HG03469 (cell line): ENCODE measurements at regions not wholly inside any gene's neighbourhood (a gene's known extent, or its start where the extent isn't known, plus 50 kb on each side); places are given as distances from the start of the nearest gene placed in this dataset.

ENCODE experiments used
- ATAC-seq: cut with Tn5 transposase; IDR thresholded peaks from one replicate; pipeline ENCODE4 v1.9.1; 2021; ENCODE audit warnings: mild to moderate bottlenecking, moderate library complexity, moderate number of reproducible peaks; ENCODE audit not compliant: unreplicated experiment

DNA sequence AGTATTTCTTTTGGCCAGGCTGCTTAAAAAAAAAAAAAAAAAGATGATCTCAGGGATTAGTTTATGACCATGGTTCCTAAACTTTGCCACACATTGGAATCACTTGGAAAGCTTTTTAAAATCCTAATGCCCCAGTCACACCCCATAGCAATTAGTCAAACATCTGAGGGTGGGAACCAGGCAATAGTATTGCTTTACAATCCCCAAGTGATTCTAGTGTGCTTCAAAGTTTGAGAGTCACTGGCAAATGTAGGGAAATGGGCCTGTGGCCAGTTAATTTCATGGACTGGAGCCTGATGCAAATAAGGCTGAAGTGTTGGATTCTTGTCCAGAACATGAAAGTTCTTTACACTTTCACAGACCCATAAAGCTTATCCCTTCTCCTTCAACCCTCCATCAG lies 374.6 kb upstream of the ESRRG start:
- no peak for ATAC-seq

- no peak for ATAC-seq
These were observed 373.0 kb upstream of the ESRRG start for GRCh38 chr1:217096200-217096599.

GRCh38 chr1:217095050-217095622 lies 371.9 kb upstream of the ESRRG start:
- no peak for ATAC-seq

DNA sequence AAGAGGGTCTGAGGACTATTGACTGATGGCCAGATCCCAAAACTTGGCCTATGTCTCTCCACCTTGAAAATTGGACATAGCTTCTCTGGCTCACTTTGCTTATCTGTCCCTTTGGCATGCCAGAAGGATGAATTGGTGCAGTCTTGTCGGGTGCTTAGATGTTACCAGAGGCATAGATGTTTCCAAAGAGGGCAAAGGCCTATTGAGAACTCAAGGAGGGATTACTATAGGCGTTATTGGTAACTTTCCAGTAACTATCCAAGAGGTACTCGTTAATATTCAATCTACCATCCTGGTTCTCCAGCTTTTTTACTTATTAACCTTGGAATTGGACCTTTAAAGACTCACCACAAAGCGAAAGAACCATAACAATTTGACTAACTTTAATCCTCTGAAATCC lies 368.3 kb upstream of the ESRRG start:
- ATAC-seq = no peak

DNA sequence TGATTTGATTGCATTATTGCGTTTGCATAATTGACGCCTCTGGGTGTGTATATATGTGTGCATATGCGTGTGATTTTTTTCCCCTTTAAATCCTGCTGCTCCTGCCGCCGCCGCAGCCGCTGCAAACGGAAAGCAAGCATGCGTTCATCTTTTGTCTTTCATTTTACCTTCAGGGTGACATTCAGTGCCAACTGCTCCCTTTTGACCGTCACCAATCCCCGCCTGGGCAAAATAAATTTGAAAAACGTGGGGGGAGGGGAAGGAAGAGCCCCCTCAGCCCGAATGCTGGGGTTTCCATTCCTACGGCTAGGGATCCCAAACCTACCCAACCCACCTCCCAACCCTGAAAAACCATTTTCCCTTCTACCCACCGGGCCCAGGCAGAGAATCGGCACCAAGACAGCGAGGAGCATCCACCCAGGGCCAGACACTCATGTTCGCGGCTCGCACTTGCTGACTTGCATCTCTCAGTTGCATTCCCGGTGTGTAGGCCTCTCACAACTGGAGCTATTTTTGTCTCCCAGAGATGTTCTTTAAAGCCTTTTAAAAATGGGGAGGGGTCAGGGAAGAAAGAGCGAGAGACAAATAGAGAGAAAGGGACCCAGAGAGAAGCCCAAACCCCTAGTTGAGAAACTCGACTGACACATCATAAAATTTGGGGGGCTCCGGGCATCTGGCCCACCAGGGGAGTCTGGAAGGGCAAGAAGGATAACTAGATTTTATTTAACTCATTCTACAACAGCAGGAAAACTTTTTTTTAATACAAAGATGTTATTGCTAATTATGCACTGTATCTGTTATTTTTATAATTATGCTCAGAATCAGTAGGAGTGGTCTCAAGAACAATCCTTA lies 367.1 kb upstream of the ESRRG start:
- ATAC-seq = no peak

GRCh38 chr1:217089361-217090014 lies 366.3 kb upstream of the ESRRG start:
- ATAC-seq = no peak

- ATAC-seq = no peak
These were observed 365.5 kb upstream of the ESRRG start for GRCh38 chr1:217088521-217089284.

DNA sequence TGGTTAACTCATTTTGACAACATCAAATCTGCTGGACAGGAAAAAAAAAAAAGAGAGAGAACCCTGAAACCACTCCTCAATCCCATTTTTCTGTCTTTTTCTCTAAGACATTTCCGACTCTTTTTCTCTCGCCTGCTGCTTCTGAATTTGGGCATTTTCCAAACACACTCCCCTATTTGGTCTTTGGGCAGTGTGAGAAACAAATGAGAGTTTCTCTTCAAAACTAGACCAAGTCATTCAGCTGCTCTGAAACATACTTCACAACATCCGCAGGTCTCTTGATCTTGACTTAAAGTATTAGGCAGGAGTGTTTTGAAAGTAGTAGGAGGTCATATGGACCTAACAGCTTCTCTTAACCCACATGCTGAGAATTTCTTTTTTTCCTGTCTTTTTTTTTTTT lies 364.8 kb upstream of the ESRRG start:
- ATAC-seq = no peak

GRCh38 chr1:217079584-217079983 lies 356.4 kb upstream of the ESRRG start:
- no peak for ATAC-seq

GRCh38 chr1:217078959-217079358 lies 355.7 kb upstream of the ESRRG start:
- ATAC-seq = no peak

DNA sequence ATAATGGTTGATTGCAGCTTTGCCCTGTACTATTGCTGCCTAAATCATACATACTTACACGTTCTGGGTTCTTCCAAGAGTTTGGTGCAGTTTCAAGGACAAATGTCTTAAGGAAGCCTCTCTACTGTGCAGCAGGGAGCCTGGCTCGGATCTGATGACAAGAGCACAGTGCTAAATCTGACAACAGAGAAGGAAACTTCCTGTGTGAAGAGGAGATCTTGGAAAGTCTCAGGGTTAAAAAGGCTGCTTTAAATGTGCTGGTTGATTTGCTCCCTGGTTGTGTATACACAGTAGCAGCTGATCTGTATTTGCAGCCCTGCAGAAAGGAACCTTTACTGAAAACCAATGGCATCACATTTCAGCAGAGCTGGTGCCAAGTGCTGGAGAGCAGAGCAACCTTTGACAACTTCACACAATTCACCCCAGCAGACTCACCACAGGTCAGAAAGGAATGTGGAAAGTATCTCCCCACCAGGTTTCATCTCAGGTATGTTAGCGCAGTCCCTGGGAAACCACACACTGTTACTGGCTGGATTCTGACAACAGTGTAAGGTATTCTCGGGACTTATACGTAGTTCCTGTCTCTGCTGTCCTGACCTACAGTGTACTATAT lies 355.0 kb upstream of the ESRRG start:
- ATAC-seq = no peak

- no peak for ATAC-seq
These were observed 354.2 kb upstream of the ESRRG start for GRCh38 chr1:217077426-217077825.

DNA sequence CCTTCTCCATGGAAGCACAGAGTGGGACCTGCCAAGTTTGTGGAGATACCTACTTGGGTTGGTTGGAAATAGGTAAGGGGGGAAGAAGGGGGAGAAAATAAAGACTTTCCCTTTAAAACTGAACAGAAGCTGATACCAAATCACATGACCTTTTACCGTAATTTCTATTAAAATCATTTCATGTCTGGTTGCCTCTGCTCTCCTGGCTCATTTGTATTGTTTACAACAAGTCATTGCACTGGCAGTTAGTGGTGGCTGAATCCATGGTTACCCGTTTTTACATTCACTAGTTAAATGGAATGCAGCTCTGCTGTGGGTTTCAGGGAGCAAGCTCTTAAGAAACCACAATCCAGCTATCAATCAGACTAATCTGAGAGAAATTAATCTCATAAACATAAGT lies 353.7 kb upstream of the ESRRG start:
- ATAC-seq = no peak

- no peak for ATAC-seq
These were observed 349.7 kb upstream of the ESRRG start for GRCh38 chr1:217072926-217073325.

DNA sequence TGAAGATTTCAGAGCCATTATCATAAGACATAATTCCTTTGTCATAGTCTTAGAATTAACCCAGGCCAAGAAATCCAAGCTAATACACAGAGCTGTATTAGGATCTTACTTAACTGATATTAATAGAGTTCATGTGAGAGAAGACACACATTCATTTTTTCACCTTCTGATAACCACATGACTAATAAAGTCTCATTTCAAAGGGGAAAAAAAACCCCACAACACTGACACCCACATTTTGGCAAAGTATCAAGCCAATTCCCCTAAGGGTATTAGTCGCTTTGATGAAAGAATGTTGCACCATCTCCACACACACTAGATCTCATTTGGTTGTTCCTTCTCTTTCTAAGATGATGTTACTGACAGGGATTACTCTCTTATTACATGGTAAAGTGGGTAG lies 344.4 kb upstream of the ESRRG start:
- peak; percentile 47 for ATAC-seq

GRCh38 chr1:217066794-217067193 lies 343.6 kb upstream of the ESRRG start:
- no peak for ATAC-seq

DNA sequence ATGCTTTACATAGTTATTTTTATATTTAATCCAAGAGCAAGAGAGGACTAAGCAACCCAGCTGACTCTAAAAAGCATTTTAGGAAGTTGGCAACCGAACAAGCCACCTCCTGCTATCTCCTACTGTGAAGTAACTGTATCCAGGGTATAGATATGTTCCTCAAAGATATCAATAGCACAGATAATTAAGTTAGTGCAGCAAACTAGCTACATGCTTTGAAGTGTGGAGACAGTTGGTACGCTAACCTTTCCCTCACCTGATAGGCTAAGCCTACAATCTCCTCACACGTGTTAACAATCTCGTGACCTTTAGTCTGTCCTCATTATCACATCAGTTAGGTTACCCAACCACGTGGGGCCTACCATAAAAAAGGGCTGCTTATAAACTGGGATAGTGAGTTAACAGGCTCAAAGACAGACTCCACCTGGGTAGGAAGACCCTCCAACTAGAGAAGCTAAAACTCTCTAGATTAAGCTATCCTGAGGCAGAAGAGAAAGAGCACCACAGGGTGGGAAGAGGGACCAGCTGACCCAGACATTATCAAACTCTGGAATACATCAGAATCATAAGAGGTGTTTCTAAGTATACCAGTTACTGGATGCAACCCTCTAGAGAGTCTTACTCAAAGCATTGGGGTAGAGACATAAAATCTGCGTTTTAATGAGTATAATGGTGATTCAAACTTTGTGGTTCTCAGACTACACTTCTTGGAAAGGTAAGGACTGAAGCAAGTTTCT lies 340.1 kb upstream of the ESRRG start:
- ATAC-seq = no peak

DNA sequence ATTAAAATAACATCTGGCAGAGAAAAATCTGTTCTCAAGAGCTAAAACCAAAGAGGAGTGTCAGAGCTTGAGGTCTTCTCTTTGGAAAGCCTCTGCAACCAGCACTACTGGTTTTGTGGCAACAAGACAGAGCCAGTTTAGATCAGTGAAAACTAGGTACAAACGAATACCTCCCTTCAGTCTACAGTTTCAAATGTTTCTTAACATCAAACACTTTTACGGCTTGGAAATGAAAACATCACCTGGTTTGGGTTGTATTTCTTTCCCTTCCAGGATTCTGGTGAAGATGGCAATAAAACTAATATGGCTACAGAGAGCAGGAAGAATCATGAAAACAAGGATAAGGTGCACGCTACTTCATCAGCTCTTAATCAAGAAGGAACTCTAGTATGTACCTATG lies 339.4 kb upstream of the ESRRG start:
- no peak for ATAC-seq

- no peak for ATAC-seq
These were observed 336.2 kb upstream of the ESRRG start for GRCh38 chr1:217059401-217059800.

DNA sequence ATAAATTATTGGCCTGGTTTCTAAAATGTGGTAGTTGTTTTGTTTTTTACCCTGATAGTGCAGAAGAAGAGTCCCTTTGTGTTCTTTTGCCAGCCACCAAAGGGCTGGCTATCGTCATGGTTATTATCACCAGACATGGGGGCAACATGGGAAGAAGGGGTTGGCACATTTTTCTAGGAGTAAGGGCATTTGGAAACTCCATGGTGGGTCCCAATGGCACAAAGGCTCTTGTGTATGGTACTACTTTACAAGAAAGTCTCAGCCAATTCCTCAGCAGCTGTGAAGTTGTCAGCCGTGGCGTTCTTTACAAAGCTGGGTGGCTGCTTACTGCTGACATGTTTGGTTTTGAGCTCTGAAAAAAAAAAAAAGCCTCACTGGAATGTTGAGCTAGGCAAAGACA lies 330.4 kb upstream of the ESRRG start:
- ATAC-seq = no peak
